GM21576 (cell line): ENCODE measurements at regions not wholly inside any gene's neighbourhood (a gene's known extent, or its start where the extent isn't known, plus 50 kb on each side); places are given as distances from the start of the nearest gene placed in this dataset.
"Not testable (repeated sequence)": the region's sequence is repeated elsewhere in the genome, so short reads cannot be mapped to it uniquely, and the experiment has no call there.

Experiments
- ATAC-seq: cut with Tn5 transposase; IDR thresholded peaks from one replicate; pipeline ENCODE4 v1.9.1; 2021; ENCODE audit warnings: mild to moderate bottlenecking, moderate library complexity; ENCODE audit not compliant: unreplicated experiment

DNA sequence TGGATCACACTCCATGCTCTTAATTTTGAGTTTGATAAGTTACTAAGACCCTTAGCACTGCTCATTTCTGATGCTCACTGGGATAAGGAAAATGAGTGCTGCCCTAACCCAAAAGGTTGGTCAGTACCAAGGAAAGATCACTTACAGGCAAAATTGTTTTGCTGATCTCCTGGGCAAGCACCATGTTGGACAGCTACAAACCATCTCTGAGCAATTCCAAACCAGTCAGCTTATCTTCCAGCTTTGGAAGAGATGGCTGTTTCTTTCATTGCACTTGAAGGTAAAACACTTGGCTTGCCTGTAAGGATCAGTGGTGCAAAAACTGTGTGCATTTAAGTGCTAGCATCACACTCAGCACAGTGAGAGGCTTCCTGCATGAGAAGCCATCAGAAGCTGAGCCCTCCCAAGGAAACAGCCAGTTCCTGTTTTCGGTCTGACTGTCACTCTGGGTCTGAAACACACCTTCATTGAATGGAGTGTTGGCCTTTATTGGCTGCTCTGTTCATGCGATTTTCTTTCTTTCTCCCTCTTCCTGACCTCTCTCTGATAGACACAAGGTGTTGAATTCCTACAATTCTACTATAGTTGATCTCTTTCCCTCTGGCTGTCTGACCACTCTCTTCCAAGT, 126.4 kb upstream of the GHITM start:
- ATAC-seq: peak; percentile 97

DNA sequence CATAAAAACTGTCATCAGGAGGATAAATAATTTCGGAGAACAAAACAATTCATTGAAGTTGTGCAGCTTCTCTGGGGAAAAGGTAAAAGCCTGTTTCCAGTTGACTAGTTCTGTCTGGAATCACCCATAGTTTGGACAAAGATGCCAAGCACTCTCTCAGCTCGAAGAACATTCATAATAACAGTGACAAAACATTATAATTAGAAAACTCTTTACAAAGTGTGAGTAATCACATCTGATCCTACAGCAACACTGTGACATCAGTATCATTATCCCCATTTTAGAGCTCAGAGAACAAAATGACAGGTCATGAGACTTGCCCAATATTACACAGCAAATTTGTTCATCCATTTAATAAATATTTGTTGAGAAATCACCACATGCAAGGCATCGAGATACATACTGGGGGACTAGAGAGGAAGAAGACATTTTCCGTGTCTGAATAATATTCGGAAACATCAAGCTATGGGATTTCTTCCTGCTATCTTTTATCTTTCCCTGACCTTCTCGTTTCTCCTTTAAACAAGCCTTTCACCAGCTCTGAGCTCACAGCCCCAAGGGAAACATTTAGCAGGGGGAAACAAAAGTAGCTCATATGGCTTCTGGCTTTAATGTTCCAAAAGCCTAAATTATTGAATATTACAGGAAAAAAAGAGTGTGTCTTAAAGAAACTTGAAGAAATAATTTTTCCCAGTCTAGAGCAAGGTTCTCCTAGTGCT, 123.3 kb upstream of the GHITM start:
- ATAC-seq: no peak

- no peak for ATAC-seq
Observed at GRCh38 chr10:84018826-84019225, 120.5 kb upstream of the GHITM start.

DNA sequence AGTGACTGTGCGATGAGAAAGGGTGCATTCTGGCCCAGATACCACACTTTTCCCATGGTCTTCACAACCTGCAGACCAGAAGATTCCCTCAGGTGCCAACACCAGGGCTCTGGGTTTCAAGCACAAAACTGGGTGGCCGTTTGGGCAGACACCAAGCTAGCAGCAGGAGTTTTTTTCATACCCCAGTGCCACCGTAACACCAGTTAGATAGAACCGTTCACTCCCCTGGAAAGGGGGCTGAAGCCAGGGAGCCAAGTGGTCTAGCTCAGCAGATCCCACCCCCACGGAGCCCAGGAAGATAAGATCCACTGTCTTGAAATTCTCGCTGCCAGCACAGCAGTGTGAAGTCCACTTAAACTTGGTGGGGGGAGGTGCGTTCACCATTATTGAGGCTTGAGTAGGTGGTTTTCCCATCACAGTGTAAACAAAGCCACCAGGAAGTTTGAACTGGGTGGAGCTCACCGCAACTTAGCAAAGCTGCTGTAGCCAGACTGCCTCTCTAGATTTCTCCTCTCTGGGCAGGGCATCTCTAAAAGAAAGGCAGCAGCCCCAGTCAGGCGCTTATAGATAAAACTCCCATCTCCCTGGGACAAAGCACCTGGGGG, 119.4 kb upstream of the GHITM start:
- ATAC-seq: not testable (repeated sequence)

DNA sequence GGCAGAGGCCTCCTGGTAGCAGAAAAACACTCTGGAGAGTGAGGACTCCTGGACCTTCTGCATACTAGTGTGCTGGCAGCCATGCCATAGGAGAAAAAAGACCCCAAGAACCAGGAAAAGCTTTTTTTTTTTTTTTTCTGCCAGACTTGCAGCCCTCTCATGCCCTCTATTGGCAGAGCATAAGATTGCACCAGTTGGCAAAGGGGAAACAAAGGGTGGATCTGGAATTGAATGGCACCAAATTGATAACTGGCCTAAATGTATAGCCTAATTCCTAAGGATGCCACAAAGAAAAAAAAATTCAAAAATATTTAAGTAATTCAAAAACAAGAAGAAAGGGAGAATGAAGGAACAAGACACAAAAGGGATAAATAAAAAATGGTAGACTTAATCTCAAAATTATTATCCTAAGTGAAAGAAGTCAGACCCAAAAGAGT, 112.5 kb upstream of the GHITM start:
- no peak for ATAC-seq

GRCh38 chr10:84029840-84030239, 109.5 kb upstream of the GHITM start:
- no peak for ATAC-seq

DNA sequence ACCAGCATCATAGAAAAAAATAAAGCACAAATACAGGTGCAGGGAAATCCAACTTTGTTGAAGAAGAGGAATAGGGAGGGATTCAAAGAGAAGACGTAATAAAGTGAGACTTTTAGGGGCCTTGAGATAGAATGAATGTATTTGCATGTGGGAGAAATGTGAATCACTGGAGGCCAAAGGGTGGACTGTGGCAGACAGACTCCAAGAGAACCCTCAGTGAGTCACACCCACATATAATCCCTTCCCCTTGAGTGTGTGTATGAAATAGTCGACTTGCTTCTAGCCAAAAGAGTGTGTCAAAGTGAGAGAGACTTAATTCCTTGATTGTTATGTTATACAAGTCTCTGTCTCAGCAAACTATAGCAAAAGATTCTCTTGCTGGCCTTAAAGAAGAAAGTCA, 101.3 kb upstream of the GHITM start:
- no peak for ATAC-seq

DNA sequence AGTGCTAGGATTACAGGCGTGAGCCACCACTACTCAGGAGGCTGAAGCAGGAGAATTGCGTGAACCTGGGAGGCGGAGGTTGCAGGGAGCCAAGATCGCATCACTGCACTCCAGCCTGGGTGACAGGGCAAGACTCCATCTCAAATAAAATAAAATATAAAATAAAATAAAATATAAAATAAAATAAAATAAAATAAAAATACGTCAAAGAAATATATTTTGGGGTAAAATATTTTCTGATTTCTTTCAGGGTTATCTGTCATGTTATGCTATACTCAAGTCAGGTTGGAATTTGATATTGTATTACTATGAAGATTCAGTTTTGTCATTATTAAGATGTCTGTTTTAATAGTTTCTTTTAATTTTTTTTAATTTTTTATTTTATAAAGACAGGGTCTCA, 99.4 kb upstream of the GHITM start:
- no peak for ATAC-seq

DNA sequence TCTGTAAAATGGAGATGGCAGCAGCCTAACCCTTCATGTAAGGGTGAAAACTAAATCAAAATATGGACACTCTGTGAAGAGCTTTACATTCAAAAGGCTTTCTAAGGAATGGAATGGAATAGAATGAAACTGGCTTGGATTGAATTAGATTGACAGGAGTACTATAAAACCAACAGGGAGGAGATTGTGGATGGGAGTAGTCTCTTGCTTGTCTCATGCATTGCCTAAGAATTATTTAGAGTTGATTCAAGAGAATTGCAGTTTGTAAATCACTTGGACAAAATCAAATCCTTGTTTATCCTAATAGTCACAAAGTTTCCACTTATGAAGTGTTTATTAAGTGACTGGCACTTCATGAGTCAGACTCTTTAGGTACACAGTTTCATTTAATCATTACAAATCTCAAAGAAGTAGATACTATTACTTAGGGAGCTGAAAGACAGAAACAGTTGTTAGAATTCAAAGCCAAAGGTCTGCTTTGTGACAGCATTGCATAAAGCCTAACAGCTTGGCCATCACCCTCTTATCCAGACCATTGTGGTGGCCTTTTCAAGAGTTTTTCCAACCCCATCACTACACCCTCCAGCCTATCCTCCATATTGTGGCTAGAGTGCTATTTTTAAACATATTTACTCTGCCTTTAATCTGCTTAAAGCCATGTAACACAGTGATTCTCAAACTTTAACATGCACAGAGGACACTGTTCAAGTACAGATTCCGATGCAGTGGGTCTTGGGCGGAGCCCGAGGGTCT, 91.9 kb upstream of the GHITM start:
- no peak for ATAC-seq

GRCh38 chr10:84049645-84050011, 89.7 kb upstream of the GHITM start:
- ATAC-seq: no peak

DNA sequence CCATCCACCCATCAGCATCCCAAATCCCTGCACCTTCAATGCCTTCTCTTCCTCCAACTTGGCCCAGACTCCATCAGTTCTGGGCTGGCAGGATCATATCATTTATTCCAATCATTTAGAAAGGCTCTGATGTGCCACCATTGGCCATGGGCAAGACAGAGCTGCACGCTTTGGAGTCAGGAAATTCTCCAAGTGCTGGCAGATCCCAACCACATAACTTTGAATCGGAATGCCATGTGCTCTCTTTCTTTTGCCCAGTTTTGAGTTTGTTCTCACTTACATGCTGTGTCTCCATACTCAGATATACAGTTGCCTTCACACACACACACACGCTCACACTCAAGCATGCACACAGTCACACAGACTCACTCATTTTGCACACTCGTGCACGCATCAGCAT, 85.7 kb upstream of the GHITM start:
- no peak for ATAC-seq

GRCh38 chr10:84054743-84055142, 84.6 kb upstream of the GHITM start:
- ATAC-seq: no peak

DNA sequence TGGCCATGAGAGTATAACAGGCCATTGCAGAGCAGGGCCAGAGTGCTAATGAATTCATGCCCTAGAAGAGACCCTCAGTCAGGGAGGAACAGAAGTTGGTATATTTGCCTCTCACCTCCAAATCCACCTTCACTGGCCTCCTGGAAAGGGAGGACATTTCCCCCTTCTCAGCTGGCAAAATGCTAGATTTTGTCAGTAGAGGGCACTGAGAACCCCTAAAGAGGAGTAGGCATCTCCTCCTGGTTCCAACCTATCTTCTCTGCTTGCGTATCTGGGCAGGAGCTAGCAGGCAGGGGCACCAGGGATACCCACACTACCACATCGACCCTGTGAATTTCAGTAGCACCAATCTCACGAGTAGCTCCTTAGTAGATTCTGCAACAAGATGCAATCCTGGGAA, 79.8 kb upstream of the GHITM start:
- ATAC-seq: no peak

DNA sequence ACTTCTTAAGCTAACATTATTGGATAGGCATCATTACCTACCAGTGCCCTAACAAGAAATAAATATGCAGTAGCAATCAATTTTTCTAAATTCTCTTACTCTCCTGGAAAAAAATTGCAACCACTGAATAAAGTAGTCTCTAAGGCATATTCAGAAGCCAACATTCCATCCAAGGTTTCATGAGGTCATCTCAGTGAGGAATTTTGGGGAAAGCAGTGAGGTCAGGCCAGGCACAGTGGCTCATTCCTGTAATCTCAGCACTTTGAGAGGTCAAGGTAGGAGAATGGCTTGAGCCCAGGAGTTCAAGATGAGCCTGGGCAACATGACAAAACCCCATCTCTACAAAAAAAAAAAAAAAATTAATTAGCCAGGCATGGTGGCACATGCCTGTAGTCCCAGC, 75.9 kb upstream of the GHITM start:
- ATAC-seq: no peak

- ATAC-seq: no peak
Observed at GRCh38 chr10:84065804-84066601, 73.3 kb upstream of the GHITM start.

GRCh38 chr10:84074521-84074920, 64.8 kb upstream of the GHITM start:
- ATAC-seq: no peak

DNA sequence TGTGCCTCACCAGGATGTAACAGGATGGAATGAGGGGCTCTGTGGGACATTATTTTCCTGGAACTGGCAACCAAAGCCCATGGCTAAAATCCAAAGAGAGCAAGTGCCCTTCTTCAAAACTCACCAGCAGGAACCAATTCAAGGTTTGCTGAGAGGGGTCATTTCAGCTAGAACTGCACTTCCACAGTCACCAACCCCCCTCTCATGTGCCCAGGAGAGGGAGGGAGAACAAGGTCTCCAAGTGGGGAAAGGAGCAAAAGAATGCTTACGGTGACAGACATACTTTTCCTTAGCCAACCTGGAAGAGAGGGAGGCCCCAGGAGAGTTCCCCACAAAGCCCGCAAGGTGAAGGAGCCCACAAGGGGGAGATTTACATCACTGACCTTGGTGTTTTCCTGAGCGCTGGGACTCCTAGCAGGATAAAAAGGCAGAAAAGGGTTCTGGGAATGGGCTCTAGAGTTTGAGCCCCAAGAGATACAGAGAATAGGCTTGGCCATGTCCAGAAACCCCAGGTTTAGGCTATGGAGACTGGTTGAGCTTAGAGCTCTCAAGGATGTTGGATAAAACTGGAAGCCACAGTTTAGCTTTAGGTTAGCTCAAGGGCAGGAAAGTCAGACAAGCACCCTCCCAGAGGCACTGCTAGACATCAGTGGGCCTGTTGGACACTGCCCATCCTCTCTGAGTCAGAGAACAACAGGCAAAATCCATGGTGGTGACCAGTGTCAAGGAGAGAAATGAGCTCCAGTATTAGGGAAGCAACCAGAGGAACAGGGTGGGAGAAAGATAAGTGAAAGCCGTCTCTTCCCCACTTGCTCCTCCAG, 63.9 kb upstream of the GHITM start:
- ATAC-seq: no peak

- ATAC-seq: no peak
Observed at GRCh38 chr10:84076047-84076388, 63.3 kb upstream of the GHITM start.

GRCh38 chr10:84076540-84077195, 62.6 kb upstream of the GHITM start:
- ATAC-seq: no peak

GRCh38 chr10:84077768-84078167, 61.5 kb upstream of the GHITM start:
- ATAC-seq: no peak
